HL-60 (cell line): ENCODE measurements at regions not wholly inside any gene's neighbourhood (a gene's known extent, or its start where the extent isn't known, plus 50 kb on each side); places are given as distances from the start of the nearest gene placed in this dataset.

Experiments used
- POLR2AphosphoS5 ChIP-seq: IDR thresholded peaks from 2 replicates; pipeline ENCODE4 v1.6.1; 2012; ENCODE audit warnings: low read depth
- TF ChIP-seq, protein P1 (sequence below): IDR thresholded peaks from one replicate; pipeline ENCODE4 v1.5.1; 2011; ENCODE audit warnings: low read length, control low read depth, inconsistent platforms; ENCODE audit not compliant: insufficient read depth
- TF ChIP-seq, protein P2 (sequence below): IDR thresholded peaks from 2 replicates; pipeline ENCODE4 v1.6.1; 2012; ENCODE audit warnings: low read depth; ENCODE audit not compliant: insufficient replicate concordance

DNA sequence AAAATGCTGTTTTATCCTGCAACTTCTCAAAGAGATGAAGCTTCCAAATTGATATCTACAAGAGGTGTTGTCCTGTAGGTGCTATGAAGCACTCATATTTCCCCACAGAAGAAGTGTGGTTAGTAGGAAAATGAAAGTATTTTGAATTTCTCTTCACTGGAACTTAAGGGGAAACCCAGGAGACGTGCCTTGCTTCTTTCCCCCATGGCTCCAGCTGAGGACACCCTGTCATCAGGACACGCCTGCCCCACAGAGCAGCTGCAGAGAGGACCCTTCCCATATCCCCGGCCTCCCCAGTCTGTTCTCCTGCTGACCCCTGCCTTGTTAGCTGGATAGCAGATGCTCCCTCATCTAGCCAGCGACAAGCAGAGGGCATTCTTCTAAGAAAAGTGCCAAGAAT lies 371.3 kb downstream of the COG6 start:
- TF ChIP-seq, protein P1, sequence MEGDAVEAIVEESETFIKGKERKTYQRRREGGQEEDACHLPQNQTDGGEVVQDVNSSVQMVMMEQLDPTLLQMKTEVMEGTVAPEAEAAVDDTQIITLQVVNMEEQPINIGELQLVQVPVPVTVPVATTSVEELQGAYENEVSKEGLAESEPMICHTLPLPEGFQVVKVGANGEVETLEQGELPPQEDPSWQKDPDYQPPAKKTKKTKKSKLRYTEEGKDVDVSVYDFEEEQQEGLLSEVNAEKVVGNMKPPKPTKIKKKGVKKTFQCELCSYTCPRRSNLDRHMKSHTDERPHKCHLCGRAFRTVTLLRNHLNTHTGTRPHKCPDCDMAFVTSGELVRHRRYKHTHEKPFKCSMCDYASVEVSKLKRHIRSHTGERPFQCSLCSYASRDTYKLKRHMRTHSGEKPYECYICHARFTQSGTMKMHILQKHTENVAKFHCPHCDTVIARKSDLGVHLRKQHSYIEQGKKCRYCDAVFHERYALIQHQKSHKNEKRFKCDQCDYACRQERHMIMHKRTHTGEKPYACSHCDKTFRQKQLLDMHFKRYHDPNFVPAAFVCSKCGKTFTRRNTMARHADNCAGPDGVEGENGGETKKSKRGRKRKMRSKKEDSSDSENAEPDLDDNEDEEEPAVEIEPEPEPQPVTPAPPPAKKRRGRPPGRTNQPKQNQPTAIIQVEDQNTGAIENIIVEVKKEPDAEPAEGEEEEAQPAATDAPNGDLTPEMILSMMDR, result no peak
- no peak for TF ChIP-seq POLR2AphosphoS5
- TF ChIP-seq, protein P2, sequence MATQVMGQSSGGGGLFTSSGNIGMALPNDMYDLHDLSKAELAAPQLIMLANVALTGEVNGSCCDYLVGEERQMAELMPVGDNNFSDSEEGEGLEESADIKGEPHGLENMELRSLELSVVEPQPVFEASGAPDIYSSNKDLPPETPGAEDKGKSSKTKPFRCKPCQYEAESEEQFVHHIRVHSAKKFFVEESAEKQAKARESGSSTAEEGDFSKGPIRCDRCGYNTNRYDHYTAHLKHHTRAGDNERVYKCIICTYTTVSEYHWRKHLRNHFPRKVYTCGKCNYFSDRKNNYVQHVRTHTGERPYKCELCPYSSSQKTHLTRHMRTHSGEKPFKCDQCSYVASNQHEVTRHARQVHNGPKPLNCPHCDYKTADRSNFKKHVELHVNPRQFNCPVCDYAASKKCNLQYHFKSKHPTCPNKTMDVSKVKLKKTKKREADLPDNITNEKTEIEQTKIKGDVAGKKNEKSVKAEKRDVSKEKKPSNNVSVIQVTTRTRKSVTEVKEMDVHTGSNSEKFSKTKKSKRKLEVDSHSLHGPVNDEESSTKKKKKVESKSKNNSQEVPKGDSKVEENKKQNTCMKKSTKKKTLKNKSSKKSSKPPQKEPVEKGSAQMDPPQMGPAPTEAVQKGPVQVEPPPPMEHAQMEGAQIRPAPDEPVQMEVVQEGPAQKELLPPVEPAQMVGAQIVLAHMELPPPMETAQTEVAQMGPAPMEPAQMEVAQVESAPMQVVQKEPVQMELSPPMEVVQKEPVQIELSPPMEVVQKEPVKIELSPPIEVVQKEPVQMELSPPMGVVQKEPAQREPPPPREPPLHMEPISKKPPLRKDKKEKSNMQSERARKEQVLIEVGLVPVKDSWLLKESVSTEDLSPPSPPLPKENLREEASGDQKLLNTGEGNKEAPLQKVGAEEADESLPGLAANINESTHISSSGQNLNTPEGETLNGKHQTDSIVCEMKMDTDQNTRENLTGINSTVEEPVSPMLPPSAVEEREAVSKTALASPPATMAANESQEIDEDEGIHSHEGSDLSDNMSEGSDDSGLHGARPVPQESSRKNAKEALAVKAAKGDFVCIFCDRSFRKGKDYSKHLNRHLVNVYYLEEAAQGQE, result no peak
